Transverse colon (tissue), 4 donors: ENCODE measurements at regions not wholly inside any gene's neighbourhood (a gene's known extent, or its start where the extent isn't known, plus 50 kb on each side); places are given as distances from the start of the nearest gene placed in this dataset.

ENCODE experiments used
- CTCF ChIP-seq, 5 experiments: fragments of 200-600 bp in 3 of 5; fragments of 450-650 bp in 2 of 5; sonication (generic) in 3 of 5; IDR thresholded peaks; 1 replicate in 2 of 5; 2 replicates in 3 of 5; pipeline ENCODE4 v1.5.1; 2016 to 2017; ENCODE audit warnings: antibody characterized with exemption in 5 of 5, inconsistent platforms in 3 of 5, mild to moderate bottlenecking in 2 of 5, moderate library complexity in 1 of 5
- EP300 ChIP-seq: sonication (generic); formaldehyde crosslinking; IDR thresholded peaks from one replicate; pipeline ENCODE4 v1.6.1; 2017; ENCODE audit warnings: antibody characterized with exemption, low read depth
- POLR2A ChIP-seq: fragments of 450-650 bp; IDR thresholded peaks from one replicate; pipeline ENCODE4 v1.6.1; 2016; ENCODE audit warnings: antibody characterized with exemption, mild to moderate bottlenecking, moderate library complexity
- POLR2AphosphoS5 ChIP-seq, 3 donors: sonication (generic); formaldehyde crosslinking; IDR thresholded peaks; one replicate each; pipeline ENCODE4 v1.6.1; 2016; ENCODE audit warnings: antibody characterized with exemption in 3 of 3

GRCh38 chr12:105574056-105574715 is 243.7 kb downstream of the C12orf75 start:
- TF ChIP-seq EP300 (no peak), POLR2AphosphoS5 (IDR thresholded peaks at IDR 0.05) (no peak), CTCF (IDR thresholded peaks at IDR 0.05) (no peak), POLR2A (no peak)
